ENCODE measurements at regions not wholly inside any gene's neighbourhood (a gene's known extent, or its start where the extent isn't known, plus 50 kb on each side); places are given as distances from the start of the nearest gene placed in this dataset.
A peak's percentile ranks its signal among the peaks of the same experiment; 100 is the strongest.
"Not testable (repeated sequence)": the region's sequence is repeated elsewhere in the genome, so short reads cannot be mapped to it uniquely, and the experiment has no call there.

DNA sequence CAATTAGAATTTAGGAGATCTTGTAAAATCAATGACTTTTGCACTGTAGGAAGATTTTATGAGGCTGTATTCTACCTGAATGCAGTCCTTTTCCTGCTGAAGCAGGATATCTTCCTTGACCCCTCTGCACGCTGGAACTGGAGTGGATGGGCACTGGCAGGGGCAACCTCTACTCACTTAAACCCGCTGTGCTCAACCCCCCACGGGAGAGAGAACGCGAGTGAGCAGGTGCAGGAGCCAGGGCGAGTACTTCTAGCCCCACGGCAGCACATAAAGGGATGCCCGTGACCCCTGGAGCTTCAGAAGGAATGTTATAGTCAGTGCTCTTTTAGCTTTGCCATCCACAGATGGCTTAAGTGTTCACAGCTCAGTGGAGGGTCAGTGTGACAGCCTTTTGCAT, 1144.8 kb downstream of the EPHA7 start:
- no peak for DNase-seq (ENCODE audit: low spot score)

DNA sequence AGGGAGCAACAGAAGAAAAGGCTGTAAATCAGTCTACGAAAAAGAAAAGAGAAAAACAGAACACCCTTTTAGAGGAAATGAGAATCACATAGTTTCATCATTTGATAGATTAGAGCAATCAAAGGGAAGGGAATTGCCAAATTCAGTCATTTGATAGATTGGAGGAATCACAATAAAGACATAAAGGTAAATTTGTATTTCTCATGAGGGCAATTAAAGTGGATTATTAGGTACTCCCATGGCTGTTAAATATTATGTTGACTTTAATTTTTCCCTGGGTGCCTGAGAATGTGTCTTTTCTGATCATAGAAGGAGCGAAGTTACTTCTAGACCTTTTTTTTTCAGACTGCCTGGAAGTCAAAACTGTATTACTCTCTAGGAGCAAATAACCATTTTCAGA, 1145.7 kb downstream of the EPHA7 start:
- no peak for DNase-seq (ENCODE audit: low spot score)

DNA sequence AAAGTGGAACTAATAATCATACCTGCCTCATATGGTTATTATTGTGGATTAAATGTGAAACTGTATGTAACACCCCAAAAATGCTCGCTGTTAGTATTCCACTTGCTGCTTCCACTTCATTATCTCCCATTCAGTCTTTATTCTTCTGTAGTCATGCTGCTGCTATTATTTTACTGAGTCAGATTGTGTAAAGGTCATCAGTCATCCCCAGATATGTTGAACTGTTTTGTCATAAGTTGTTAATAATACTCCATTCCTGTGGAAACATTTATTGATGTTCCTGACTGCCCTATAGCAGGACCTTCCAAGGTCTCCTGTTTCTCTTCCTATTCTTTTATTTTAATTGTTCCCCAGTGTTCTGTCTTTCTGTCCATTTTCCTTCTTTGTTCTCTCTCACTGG, 1148.3 kb downstream of the EPHA7 start:
- no peak for DNase-seq (ENCODE audit: low spot score)

DNA sequence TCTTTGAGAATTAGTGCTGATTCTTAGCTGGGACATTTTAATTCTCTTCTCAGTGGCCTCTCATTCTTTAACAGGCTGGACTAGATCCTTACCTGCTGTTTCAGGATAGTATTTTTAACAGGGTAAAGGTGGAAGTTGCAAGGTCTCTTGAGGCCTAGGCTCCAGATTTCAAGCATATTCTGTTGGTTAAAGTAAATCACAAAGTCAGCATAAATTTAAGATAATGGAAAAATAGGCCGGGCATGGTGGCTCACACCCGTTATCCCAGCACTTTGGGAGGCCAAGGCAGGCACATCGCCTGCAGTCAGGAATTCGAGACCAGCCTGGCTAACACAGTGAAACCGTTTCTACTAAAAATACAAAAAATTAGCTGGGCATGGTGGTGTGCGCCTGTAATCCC, 1149.0 kb downstream of the EPHA7 start:
- no peak for DNase-seq (ENCODE audit: low spot score)

DNA sequence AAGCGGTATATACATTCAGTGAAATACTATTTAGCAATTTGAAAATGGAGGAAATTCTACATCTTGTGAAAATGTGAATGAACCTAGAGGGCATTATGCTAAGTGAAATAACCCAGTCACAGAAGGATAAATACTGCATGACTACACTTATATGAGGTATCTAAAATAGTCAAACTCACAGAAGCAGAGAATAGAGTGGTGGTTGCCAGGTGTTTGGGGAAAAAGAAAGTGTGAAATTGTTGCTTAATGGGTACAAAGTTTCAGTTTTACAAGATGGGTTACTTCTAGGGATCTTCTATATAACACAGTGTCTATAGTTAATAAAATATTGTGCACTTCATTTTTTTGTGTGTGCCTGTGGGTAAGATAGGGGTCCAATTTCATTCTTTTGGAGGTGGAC, 1152.0 kb downstream of the EPHA7 start:
- DNase-seq (ENCODE audit: low spot score), result no peak

DNA sequence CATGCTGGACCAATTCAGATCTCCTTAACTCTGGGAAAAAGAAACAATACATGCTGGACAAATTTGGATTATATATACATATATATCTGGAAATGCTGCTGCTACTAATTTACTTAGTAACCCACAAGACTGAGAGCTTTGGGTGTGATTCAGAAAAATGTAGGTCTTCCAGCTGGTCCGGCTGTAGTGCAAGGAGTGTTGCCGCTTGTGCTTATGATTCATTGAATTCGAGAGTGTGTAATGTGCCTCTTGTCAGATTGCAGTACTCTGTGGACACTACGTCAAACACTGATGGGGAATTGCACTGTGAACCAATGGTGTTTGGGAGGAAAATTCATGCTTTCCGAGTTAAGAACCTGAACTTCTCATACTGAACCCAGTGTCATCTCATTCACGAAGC, 1155.5 kb downstream of the EPHA7 start:
- no peak for DNase-seq (ENCODE audit: low spot score)

DNA sequence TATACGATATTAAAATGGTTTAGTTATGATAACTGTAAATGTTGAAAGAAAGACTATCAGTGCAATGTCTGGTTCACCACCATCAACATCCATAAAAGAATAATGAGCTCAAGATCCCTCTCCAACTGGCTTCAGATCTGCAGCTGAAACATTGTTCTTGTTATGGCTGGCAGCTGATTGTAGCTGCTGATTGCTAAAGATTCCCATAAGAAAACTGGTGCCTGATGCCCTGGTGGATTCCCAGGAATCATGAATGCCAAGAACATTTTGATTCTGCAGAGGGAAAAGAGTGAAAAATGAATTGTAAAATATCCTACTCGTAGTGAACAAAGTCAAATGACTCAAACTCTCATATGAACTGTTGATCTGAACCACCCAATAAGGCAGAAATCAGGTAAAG, 1160.2 kb downstream of the EPHA7 start:
- DNase-seq (ENCODE audit: low spot score), result no peak

DNA sequence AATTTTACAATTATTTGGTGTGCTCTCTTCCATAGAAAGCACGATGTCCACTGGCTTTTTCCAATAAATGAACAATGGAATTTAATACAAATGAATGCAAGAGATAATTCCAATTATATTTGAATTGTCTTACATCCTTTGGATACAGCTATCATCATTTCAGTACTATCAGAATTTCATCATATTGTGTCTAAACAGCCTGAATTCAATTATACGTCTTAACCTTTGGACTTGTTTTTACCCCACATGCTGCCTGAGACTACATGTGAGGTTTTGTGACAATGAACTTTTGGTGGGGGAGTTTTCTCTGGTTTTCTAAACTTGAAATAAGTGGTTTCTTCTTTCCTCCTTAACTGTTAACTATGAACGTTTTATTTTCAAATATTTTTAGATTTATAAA, 1176.0 kb downstream of the EPHA7 start:
- DNase-seq (ENCODE audit: low spot score), result no peak

DNA sequence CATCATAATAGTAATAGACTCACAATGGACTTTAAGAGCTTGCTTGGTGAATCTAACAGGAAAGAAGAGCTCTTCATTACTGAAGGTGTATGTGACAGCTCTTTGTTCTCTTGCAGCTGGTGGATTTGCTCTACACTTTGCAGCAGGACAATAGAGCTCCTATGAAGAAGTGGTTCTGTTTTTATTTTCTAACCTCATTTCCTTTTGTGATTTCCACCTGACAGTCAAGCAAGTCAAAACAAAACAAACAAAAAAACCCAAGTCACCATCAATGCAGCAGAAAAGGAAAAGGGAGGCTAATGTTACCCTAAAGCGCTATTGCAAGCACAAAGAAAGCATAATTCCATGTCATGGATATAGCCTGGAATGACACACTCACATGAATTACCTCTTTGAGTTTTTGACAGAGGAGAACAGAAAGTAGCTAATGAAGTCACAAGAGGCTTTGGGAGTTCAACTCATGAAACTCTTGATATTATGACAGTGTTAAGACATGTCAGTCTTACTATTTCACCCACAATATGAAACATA, 1188.1 kb downstream of the EPHA7 start:
- DNase-seq (ENCODE audit: low spot score), result no peak

DNA sequence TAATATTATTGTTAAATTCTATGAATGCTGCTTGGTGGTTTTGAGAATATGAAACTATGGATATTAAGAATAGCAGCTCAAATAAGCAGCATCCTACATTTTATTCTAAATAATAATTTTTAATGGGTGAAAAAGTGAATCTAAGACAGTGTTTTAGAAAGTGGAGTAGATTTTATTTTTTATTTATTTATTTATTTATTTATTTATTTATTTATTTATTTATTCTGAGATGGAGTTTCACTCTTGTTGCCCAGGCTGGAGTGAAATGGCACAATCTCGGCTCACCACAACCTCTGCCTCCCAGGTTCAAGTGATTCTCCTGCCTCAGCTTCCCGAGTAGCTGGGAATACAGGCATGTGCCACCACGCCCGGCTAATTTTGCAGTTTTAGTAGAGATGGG, 1199.4 kb downstream of the EPHA7 start:
- not testable (repeated sequence) for DNase-seq (ENCODE audit: low spot score)

DNA sequence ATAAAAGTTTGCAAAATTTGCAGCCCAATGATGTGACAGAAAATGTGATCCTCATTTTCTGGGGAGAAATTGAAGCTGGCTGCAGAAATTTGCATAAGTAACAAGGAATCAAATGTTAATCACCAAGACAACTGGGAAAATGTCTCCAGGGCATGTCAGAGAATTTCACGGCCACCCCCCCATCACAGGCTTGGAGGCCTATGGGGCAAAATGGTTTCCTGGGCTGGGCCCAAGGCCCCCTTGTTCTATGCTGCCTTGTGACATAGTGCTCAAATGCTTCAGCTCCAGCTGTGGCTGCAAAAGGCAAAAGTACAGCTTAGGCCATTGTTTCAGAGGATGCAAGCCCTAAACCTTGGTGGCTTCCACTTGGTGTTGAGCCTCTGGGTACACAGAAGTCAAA, 1202.6 kb downstream of the EPHA7 start:
- DNase-seq (ENCODE audit: low spot score), result no peak

DNA sequence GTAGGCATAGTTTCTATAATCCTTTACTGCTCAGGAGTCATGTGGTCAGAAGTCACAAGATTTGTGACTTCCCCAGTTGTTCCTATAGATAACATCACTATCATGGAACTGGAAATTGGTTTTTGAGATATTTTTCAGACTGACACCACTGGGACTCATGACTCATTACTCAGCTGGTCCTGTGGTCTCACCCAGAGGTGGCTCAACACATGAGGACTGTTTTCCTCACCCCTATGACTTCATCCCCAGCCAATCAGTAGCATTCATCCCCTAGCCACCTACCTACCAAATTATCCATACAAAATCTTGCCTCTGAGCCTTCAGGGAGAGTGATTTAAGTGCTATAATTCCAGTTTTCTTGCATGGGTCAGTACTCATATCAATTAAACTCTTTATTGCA, 1217.7 kb downstream of the EPHA7 start:
- no peak for DNase-seq (ENCODE audit: low spot score)

DNA sequence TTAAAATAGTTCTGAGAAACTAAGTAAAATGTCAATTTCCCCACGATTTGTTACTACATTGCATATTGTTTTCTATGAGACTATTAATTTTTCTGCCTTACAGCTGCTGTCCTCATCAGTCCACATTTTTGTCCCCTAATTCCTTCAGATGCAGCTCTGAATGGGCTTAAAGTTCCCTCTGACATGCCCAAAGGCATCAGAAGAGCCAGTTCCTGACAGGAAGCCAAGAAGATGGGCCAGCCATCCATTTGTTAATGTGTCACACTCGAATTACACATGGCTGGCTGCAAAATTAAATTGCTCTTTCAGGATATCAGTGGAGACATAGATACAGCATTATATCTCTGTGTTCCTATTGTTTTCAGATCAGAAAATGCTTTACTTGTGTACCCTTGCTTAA, 1223.0 kb downstream of the EPHA7 start:
- DNase-seq (ENCODE audit: low spot score), result peak; percentile 3

DNA sequence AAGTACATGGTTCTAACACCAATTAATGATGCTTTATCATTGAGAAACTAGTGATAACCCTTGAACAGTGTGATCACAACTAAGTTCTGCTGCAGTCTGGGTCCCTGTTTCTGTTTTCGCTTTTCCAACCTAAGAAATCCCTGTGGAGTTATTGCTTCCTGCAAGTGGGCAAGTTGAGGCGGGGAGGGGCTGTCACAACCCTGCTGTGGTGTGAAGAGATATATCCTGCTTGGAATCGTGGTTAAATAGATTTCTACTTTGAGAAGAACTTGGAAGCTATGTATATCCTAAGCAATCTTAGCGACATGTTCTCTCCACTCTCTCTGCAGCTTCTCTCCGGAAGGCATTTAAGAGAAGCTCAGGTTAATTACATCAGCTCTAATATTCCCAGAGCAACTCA, 1223.6 kb downstream of the EPHA7 start:
- DNase-seq (ENCODE audit: low spot score), result no peak

DNA sequence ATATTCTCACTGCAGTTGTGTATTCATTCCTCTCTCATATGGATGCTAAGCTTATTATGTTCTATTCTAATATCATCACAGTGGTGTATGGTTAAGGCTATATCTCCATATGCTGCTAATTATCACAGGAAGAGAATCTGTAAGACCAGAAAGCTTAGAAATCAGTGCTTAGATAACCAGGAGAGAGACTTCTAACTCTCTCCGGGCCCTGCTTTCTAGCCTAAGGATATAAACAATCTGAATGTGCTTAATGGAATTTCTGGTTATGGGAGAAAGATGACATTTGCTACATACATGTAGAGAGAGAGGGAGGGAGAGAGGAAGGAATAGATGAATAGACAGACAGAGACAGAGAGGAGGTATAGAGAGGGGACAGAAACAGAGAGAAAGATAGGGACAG, 1231.3 kb downstream of the EPHA7 start:
- DNase-seq (ENCODE audit: low spot score), result no peak

DNA sequence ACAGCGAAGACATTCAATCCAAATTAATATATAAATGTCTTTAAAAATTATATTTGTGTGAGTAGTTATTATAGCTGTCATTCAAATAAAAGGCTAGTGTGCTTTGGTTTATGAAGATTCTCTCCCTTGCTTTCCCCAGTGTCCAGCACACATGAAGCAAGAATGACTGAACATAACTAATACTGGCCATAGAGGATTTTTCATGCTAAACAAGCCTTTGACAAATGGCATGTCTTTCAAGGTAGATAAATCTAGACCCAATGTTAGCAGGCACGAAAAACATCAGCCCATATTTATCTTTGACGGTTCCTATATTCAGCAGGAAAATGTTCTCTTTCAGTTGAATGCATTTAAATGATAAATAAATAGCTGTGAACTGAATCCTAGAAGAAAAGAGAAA, 1234.4 kb downstream of the EPHA7 start:
- no peak for DNase-seq (ENCODE audit: low spot score)

DNA sequence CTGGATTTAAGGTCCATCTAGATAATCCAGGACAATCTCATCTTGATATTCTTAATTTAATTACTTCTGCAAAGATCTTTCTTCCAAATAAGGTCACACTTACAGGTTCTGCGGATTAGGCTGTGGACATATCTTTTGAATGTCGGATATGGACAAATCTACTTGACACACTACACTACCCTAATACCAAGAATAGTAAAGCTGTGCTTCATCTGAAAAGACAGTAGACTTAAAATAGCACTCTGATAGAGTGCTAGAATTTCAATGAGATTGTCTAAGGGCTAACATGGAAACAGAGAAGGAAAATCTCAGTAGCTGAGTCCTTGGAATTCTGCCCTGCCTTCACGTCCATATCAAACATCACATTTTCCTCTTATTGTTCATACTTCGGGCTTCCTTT, 1238.0 kb downstream of the EPHA7 start:
- no peak for DNase-seq (ENCODE audit: low spot score)

DNA sequence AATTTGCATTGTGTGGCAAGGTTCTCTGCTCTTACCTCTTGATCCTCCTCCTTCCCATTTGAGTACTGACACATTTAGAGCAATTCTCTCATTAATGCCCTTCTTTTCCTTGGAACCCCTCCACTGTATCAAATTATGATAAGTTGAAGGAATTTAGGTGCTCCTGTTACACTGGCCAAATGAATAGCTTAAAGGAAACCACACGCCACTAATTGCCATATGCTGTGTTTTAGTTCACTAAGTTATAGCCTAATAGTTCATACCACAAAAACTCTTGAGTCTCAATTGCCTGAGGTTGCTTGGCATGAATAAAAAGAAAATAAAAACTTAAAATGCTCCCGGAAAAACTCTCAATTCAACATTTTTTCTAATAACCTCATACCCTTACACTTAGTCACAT, 1239.3 kb downstream of the EPHA7 start:
- no peak for DNase-seq (ENCODE audit: low spot score)

DNA sequence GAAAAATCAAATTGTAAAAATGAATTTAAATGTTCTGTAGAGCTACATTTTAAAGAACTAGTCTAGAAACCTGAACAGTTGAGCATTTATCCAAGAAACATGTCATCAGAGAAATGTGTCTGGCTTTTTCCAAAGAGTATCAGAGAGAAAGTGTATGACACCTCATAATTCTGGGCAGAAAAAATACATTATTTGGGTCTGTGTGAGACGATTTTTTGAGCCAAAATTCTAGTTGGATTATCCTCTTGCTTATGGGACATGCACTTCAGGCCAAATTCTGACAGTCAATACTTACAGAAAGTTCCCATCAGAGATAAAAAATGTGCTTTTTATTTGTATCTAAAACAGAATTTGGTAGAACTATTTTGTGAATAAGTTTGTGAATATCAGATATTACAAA, 1242.7 kb downstream of the EPHA7 start:
- no peak for DNase-seq (ENCODE audit: low spot score)

DNA sequence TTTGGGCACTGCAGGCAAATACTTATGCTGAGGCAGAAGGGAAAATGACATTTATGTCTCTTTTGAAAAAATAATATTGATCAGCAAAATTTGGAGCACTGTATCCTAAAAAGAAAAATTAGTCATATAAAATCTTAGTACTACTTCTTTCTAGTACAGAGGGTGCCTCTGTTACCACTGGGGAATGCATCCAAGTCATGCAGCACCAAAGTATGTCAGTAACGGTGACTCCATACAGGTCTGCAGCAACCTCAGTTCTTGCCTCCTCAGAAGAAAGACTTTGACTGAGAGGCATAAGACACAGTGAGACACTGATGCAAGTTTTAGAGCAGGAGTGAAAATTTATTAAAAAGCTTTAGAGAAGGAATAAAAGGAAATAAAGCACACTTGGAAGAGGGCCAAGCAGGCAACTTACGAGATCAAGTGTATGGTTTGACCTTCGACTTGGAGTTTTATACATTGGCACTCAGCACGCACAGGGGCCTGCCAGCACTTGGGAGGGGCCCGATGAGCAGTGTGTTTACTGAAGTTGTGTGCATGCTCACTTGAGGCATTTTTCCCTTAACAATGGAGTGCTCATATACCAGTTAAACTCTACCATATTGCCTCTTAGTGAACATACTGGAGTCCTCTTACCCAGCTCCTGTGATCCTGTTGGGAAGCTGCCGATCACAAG, 1244.8 kb downstream of the EPHA7 start:
- no peak for DNase-seq (ENCODE audit: low spot score)

DNA sequence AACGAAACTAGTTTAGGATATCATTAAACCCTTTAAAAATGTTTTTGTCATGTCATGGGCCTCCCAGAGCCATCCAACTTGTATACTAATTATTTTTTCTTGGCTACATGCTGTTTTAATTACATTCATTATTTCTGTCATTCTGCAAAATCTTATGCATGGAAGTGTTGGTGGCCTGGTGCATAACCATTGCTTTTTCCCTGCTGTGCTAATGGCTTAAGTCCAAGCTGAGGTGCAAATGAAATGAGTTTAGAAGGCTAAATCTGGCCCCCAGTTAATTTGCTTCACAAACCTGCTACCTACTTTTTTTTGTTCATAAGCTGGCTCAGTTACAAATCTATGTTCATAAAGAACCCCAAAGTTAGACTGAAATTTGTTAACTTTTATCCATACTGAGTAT, 1249.9 kb downstream of the EPHA7 start:
- no peak for DNase-seq (ENCODE audit: low spot score)

DNA sequence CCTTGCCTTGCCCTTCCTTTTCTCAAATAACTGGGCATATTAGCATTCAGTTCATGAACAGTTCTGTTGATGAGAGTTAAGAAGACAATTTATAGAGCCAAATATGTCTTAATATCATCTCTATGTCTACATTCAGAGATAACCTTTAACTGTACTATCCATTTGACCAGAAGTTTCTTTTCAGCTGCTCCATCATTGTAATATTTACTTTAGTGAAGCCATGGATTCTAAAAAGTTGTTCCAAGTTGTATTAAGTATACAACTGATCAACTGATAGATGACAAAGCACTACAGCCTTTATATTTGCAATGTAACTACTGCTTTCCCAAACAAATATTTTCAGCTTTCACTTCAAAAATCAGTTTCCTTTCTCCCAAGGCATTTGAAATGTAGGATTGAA, 1252.7 kb downstream of the EPHA7 start:
- DNase-seq (ENCODE audit: low spot score), result no peak

DNA sequence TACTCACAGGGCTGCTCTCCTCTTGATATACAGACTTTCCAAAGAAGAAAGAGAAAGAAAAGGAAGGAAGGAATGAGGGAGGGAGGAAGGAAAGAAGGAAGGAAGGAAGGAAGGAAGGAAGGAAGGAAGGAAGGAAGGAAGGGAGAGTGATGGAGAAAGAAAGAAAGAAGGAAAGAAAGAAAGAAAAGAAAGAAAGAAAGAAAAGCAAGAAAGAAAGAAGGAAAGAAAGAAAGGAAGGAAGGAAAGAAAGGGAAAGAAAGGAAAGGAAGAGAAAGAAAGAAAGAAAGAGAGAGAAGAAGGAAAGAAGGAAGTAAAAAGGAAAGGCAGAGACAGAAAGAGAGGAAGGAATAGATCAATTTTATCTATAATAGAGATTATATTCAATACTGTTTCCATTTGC, 1257.4 kb downstream of the EPHA7 start:
- DNase-seq (ENCODE audit: low spot score), result no peak

DNA sequence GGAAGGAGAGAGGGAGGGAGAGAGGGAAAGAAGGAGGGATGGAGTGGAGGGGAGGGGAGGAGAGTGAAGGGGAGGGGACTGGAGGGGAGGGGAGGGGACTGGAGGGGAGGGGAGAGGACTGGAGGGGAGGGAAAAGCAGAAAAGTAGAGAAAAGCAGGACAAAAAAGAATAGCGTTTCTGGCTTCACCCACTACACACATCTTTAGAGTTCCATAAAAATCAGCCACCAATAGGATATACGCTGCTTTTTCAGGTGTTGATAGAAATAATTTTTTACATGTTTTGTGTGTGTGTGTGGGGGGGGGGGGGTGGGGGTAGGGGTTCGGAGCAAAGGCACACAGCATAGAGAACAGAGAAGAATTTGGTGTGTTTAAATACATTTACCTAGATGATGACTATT, 1259.1 kb downstream of the EPHA7 start:
- DNase-seq (ENCODE audit: low spot score), result no peak

DNA sequence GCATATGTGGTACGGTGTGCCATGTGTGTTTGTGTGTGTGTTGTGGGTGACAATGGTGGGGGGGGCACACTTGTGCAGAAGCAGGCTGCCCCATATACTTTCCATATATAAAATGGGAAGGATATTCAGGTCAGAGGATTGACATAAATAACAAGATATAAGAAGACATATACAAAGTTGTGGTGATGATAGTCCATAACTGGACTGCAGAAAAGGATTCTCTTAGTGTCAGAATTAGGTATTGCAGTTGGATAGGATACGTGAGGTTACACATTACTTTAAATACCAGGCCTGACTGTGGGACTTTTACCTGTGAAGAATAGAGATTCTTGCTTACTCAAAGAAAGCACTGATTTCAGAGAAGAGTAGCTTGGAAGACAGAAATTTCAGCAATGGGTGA, 1260.3 kb downstream of the EPHA7 start:
- no peak for DNase-seq (ENCODE audit: low spot score)

Data from globus pallidus (tissue), 1 donor.